GM23338 (cell line): ENCODE measurements at regions not wholly inside any gene's neighbourhood (a gene's known extent, or its start where the extent isn't known, plus 50 kb on each side); places are given as distances from the start of the nearest gene placed in this dataset.

Experiments
- ATAC-seq: fragments of 200-7000 bp; cut with Tn5 transposase; 3 replicates; pipeline ENCODE4 v1.9.1; 2020
- DNase-seq: peaks from one replicate; pipeline ENCODE4 v3.0.0-alpha.2; 2015; ENCODE audit warnings: low spot score
- H2AFZ ChIP-seq: fragments of 200-600 bp; sonication (generic); 2 replicates; pipeline ENCODE4 v1.8.0; 2016; ENCODE audit warnings: antibody characterized with exemption, mild to moderate bottlenecking, moderate library complexity
- H3F3A ChIP-seq: fragments of 200-600 bp; sonication (generic); replicated peaks from 2 replicates; pipeline ENCODE4 v1.8.0; 2017; ENCODE audit warnings: antibody characterized with exemption, mixed run types, low read depth
- H3K27ac ChIP-seq: fragments of 200-600 bp; sonication (generic); 2 replicates; pipeline ENCODE4 v1.6.1; 2016; ENCODE audit warnings: low read depth
- H3K27me3 ChIP-seq: fragments of 200-600 bp; sonication (generic); 2 replicates; pipeline ENCODE4 v1.8.0; 2016; ENCODE audit warnings: mild to moderate bottlenecking, mixed run types, moderate library complexity; ENCODE audit not compliant: insufficient read depth
- H3K36me3 ChIP-seq: fragments of 200-600 bp; sonication (generic); 2 replicates; pipeline ENCODE4 v1.8.0; 2016; ENCODE audit warnings: mild to moderate bottlenecking; ENCODE audit not compliant: insufficient read depth
- H3K4me1 ChIP-seq: fragments of 200-600 bp; sonication (generic); 2 replicates; pipeline ENCODE4 v1.8.0; 2016; ENCODE audit warnings: mild to moderate bottlenecking, moderate library complexity; ENCODE audit not compliant: insufficient read depth
- H3K4me2 ChIP-seq: fragments of 200-600 bp; sonication (generic); 2 replicates; pipeline ENCODE4 v1.7.1; 2017; ENCODE audit warnings: mixed run types
- H3K4me3 ChIP-seq: fragments of 200-600 bp; sonication (generic); 2 replicates; pipeline ENCODE4 v1.6.1; 2016; ENCODE audit warnings: mixed run types
- H3K79me2 ChIP-seq: fragments of 200-600 bp; sonication (generic); replicated peaks from 2 replicates; pipeline ENCODE4 v1.8.0; 2017; ENCODE audit warnings: mild to moderate bottlenecking; ENCODE audit not compliant: insufficient read depth
- H3K9me2 ChIP-seq: fragments of 200-600 bp; sonication (generic); 2 replicates; pipeline ENCODE4 v1.8.0; 2017; ENCODE audit not compliant: insufficient read depth
- H4K20me1 ChIP-seq: fragments of 200-600 bp; sonication (generic); replicated peaks from 2 replicates; pipeline ENCODE4 v1.8.0; 2017; ENCODE audit warnings: mild to moderate bottlenecking; ENCODE audit not compliant: insufficient read depth
- H3K27ac Mint-ChIP-seq: 2 replicates; pipeline ENCODE4 v1.8.0; 2020; ENCODE audit warnings: inconsistent platforms, mild to moderate bottlenecking, moderate library complexity, mixed read lengths
- H3K27me3 Mint-ChIP-seq: 3 replicates; pipeline ENCODE4 v1.8.0; 2022; ENCODE audit warnings: low read depth, mild to moderate bottlenecking, moderate library complexity, mixed read lengths, inconsistent platforms; ENCODE audit not compliant: insufficient read depth, poor library complexity
- H3K36me3 Mint-ChIP-seq: 3 replicates; pipeline ENCODE4 v1.8.0; 2021; ENCODE audit warnings: low read depth, mild to moderate bottlenecking, inconsistent platforms, moderate library complexity, mixed read lengths
- H3K4me1 Mint-ChIP-seq: 3 replicates; pipeline ENCODE4 v1.8.0; 2020; ENCODE audit warnings: mild to moderate bottlenecking, inconsistent platforms, mixed read lengths
- H3K4me3 Mint-ChIP-seq: 3 replicates; pipeline ENCODE4 v1.8.0; 2021; ENCODE audit warnings: moderate library complexity, mild to moderate bottlenecking, inconsistent platforms, mixed read lengths
- H3K9me3 Mint-ChIP-seq: 3 replicates; pipeline ENCODE4 v1.8.0; 2020; ENCODE audit warnings: moderate library complexity, mild to moderate bottlenecking, inconsistent platforms, mixed read lengths
- CREB1 ChIP-seq: fragments of 250-450 bp; sonication (Bioruptor Pico); IDR thresholded peaks from 2 replicates; pipeline ENCODE4 v1.5.0; 2020; ENCODE audit warnings: low read depth, mild to moderate bottlenecking, moderate library complexity
- EZH2 ChIP-seq: fragments of 200-600 bp; sonication (generic); IDR thresholded peaks from one replicate; pipeline ENCODE4 v1.8.0; 2017; ENCODE audit warnings: antibody characterized with exemption, mild to moderate bottlenecking, low read depth; ENCODE audit not compliant: unreplicated experiment
- EZH2phosphoT487 ChIP-seq: fragments of 200-600 bp; sonication (generic); IDR thresholded peaks from one replicate; pipeline ENCODE4 v1.8.1; 2018; ENCODE audit warnings: antibody characterized with exemption; ENCODE audit not compliant: unreplicated experiment
- JUNB ChIP-seq: IDR thresholded peaks from one replicate; pipeline ENCODE4 v1.6.1; 2016; ENCODE audit warnings: antibody characterized with exemption; ENCODE audit not compliant: unreplicated experiment
- POLR2AphosphoS5 ChIP-seq: IDR thresholded peaks from 2 replicates; pipeline ENCODE4 v1.6.1; 2016; ENCODE audit warnings: antibody characterized with exemption, low read depth
- STAT1 ChIP-seq: IDR thresholded peaks from one replicate; pipeline ENCODE4 v1.6.1; 2016; ENCODE audit warnings: antibody characterized with exemption; ENCODE audit not compliant: unreplicated experiment
- ZNF114 ChIP-seq: fragments of 250-450 bp; sonication (Bioruptor Pico); IDR thresholded peaks from 2 replicates; pipeline ENCODE4 v1.5.0; 2020; ENCODE audit warnings: mild to moderate bottlenecking, moderate library complexity
- ZNF331 ChIP-seq: fragments of 250-450 bp; sonication (Bioruptor Pico); IDR thresholded peaks from 2 replicates; pipeline ENCODE4 v1.5.0; 2020; ENCODE audit warnings: low read depth, mild to moderate bottlenecking, moderate library complexity
- TF ChIP-seq, protein P1 (sequence below): IDR thresholded peaks from 2 replicates; pipeline ENCODE4 v1.6.1; 2016; ENCODE audit warnings: antibody characterized with exemption
- TF ChIP-seq, protein P2 (sequence below), 2 experiments: fragments of 200-600 bp in 1 of 2; sonication (generic) in 1 of 2; conservative IDR thresholded peaks; 2 replicates each; pipeline versions ENCODE4 v1.5.1 to v1.6.1; 2016 to 2017; ENCODE audit warnings: antibody characterized with exemption in 2 of 2, low read depth in 2 of 2, mild to moderate bottlenecking in 2 of 2, moderate library complexity in 1 of 2
- TF ChIP-seq, protein P3 (sequence below): fragments of 250-450 bp; sonication (Bioruptor Pico); IDR thresholded peaks from 2 replicates; pipeline ENCODE4 v1.5.0; 2020; ENCODE audit warnings: mild to moderate bottlenecking, moderate library complexity
- TF ChIP-seq, protein P4 (sequence below): IDR thresholded peaks from one replicate; pipeline ENCODE4 v1.6.1; 2018; ENCODE audit warnings: antibody characterized with exemption; ENCODE audit not compliant: unreplicated experiment

DNA sequence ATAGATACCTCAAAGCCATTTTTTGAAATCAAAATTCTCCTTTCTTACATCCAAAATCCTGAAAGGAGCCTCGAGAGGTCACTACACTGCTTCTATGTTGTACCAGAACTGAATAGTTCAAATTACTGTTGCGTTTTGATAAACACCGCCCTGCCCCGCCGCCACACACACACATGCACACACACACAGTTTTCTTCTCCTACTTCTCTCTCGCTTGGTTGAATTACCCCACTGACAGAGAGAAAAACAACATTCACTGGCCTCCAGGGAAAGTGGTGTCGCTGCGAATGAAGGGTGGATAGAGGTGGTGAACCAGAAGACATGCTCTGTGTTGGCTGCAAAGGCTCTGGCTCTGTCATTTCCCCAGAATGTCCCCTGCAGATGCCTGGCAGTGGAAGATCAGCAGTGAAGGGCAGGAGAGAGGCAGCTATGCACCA, 183.4 kb upstream of the RFC3 start (continued):
- TF ChIP-seq, protein P1, sequence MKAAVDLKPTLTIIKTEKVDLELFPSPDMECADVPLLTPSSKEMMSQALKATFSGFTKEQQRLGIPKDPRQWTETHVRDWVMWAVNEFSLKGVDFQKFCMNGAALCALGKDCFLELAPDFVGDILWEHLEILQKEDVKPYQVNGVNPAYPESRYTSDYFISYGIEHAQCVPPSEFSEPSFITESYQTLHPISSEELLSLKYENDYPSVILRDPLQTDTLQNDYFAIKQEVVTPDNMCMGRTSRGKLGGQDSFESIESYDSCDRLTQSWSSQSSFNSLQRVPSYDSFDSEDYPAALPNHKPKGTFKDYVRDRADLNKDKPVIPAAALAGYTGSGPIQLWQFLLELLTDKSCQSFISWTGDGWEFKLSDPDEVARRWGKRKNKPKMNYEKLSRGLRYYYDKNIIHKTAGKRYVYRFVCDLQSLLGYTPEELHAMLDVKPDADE: no peak
- TF ChIP-seq STAT1 (no peak), CREB1 (CRISPR knock-in tag) (no peak), ZNF114 (CRISPR knock-in tag) (no peak)

DNA sequence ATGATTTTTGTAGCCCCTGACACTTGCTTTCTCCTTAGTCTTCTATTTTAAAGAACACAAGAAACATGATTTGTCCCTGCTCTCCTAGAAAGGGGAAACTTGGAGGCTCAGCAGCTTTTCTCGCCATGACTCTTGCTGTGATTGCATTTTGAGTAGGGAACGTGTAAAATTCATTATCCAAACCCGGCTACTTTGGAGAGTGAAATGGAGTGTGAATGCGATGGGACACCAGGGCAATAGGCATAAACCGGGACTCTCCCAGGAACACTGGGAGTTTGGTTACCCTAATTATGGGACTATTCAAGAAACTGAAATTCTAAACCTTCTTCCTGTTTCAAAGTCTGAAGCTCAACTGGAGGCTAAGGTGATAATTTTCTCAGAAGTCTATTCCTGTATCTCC, 181.7 kb upstream of the RFC3 start:
- Mint-ChIP-seq H3K9me3 (no peaks in the 10 kb centered on the region), H3K36me3 (no peaks in the 10 kb centered on the region), H3K4me1 (peaks cover 45% of the 10 kb centered on the region), H3K27me3 (no peaks in the 10 kb centered on the region), H3K4me3 (no peak overlapping the region), H3K27ac (no peak overlapping the region)
- H3K4me2 ChIP-seq: peak overlapping the region; percentile 55; the same call in 1 of the 2 replicates
- no peak for DNase-seq
- H3K9me2 ChIP-seq: peaks cover 3% of the 10 kb centered on the region
- no peak for ATAC-seq
- no peaks in the 10 kb centered on the region for H3K36me3 ChIP-seq
- peaks cover 46% of the 10 kb centered on the region for H3K4me1 ChIP-seq
- H3K27me3 ChIP-seq: no peaks in the 10 kb centered on the region
- no peak overlapping the region for H3K27ac ChIP-seq
- H2AFZ ChIP-seq: no peak overlapping the region
- H3K79me2 ChIP-seq: no peaks in the 10 kb centered on the region
- 0 out of 2 replicates have a peak, but pooled peaks cover 3% of the 10 kb centered on the region for H3F3A ChIP-seq
- H3K4me3 ChIP-seq: no peak overlapping the region
- H4K20me1 ChIP-seq: no peaks in the 10 kb centered on the region
- TF ChIP-seq, protein P1: no peak
- TF ChIP-seq ZNF114 (CRISPR knock-in tag) (no peak), POLR2AphosphoS5 (no peak), EZH2 (no peak), CREB1 (CRISPR knock-in tag) (no peak), EZH2phosphoT487 (no peak), JUNB (no peak), ZNF331 (CRISPR knock-in tag) (no peak)
- TF ChIP-seq, protein P2, sequence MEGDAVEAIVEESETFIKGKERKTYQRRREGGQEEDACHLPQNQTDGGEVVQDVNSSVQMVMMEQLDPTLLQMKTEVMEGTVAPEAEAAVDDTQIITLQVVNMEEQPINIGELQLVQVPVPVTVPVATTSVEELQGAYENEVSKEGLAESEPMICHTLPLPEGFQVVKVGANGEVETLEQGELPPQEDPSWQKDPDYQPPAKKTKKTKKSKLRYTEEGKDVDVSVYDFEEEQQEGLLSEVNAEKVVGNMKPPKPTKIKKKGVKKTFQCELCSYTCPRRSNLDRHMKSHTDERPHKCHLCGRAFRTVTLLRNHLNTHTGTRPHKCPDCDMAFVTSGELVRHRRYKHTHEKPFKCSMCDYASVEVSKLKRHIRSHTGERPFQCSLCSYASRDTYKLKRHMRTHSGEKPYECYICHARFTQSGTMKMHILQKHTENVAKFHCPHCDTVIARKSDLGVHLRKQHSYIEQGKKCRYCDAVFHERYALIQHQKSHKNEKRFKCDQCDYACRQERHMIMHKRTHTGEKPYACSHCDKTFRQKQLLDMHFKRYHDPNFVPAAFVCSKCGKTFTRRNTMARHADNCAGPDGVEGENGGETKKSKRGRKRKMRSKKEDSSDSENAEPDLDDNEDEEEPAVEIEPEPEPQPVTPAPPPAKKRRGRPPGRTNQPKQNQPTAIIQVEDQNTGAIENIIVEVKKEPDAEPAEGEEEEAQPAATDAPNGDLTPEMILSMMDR (conservative IDR thresholded peaks at IDR 0.05; ENCODE audit: low read depth in 2 of 2): no peak
- TF ChIP-seq, protein P3, sequence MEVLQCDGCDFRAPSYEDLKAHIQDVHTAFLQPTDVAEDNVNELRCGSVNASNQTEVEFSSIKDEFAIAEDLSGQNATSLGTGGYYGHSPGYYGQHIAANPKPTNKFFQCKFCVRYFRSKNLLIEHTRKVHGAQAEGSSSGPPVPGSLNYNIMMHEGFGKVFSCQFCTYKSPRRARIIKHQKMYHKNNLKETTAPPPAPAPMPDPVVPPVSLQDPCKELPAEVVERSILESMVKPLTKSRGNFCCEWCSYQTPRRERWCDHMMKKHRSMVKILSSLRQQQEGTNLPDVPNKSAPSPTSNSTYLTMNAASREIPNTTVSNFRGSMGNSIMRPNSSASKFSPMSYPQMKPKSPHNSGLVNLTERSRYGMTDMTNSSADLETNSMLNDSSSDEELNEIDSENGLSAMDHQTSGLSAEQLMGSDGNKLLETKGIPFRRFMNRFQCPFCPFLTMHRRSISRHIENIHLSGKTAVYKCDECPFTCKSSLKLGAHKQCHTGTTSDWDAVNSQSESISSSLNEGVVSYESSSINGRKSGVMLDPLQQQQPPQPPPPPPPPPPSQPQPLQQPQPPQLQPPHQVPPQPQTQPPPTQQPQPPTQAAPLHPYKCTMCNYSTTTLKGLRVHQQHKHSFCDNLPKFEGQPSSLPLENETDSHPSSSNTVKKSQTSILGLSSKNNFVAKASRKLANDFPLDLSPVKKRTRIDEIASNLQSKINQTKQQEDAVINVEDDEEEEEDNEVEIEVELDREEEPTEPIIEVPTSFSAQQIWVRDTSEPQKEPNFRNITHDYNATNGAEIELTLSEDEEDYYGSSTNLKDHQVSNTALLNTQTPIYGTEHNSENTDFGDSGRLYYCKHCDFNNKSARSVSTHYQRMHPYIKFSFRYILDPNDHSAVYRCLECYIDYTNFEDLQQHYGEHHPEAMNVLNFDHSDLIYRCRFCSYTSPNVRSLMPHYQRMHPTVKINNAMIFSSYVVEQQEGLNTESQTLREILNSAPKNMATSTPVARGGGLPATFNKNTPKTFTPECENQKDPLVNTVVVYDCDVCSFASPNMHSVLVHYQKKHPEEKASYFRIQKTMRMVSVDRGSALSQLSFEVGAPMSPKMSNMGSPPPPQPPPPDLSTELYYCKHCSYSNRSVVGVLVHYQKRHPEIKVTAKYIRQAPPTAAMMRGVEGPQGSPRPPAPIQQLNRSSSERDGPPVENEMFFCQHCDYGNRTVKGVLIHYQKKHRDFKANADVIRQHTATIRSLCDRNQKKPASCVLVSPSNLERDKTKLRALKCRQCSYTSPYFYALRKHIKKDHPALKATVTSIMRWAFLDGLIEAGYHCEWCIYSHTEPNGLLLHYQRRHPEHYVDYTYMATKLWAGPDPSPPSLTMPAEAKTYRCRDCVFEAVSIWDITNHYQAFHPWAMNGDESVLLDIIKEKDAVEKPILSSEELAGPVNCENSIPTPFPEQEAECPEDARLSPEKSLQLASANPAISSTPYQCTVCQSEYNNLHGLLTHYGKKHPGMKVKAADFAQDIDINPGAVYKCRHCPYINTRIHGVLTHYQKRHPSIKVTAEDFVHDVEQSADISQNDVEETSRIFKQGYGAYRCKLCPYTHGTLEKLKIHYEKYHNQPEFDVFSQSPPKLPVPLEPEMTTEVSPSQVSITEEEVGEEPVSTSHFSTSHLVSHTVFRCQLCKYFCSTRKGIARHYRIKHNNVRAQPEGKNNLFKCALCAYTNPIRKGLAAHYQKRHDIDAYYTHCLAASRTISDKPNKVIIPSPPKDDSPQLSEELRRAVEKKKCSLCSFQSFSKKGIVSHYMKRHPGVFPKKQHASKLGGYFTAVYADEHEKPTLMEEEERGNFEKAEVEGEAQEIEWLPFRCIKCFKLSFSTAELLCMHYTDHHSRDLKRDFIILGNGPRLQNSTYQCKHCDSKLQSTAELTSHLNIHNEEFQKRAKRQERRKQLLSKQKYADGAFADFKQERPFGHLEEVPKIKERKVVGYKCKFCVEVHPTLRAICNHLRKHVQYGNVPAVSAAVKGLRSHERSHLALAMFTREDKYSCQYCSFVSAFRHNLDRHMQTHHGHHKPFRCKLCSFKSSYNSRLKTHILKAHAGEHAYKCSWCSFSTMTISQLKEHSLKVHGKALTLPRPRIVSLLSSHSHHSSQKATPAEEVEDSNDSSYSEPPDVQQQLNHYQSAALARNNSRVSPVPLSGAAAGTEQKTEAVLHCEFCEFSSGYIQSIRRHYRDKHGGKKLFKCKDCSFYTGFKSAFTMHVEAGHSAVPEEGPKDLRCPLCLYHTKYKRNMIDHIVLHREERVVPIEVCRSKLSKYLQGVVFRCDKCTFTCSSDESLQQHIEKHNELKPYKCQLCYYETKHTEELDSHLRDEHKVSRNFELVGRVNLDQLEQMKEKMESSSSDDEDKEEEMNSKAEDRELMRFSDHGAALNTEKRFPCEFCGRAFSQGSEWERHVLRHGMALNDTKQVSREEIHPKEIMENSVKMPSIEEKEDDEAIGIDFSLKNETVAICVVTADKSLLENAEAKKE (CRISPR knock-in tag): no peak
- TF ChIP-seq, protein P4, sequence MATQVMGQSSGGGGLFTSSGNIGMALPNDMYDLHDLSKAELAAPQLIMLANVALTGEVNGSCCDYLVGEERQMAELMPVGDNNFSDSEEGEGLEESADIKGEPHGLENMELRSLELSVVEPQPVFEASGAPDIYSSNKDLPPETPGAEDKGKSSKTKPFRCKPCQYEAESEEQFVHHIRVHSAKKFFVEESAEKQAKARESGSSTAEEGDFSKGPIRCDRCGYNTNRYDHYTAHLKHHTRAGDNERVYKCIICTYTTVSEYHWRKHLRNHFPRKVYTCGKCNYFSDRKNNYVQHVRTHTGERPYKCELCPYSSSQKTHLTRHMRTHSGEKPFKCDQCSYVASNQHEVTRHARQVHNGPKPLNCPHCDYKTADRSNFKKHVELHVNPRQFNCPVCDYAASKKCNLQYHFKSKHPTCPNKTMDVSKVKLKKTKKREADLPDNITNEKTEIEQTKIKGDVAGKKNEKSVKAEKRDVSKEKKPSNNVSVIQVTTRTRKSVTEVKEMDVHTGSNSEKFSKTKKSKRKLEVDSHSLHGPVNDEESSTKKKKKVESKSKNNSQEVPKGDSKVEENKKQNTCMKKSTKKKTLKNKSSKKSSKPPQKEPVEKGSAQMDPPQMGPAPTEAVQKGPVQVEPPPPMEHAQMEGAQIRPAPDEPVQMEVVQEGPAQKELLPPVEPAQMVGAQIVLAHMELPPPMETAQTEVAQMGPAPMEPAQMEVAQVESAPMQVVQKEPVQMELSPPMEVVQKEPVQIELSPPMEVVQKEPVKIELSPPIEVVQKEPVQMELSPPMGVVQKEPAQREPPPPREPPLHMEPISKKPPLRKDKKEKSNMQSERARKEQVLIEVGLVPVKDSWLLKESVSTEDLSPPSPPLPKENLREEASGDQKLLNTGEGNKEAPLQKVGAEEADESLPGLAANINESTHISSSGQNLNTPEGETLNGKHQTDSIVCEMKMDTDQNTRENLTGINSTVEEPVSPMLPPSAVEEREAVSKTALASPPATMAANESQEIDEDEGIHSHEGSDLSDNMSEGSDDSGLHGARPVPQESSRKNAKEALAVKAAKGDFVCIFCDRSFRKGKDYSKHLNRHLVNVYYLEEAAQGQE: no peak
